ENCODE measurements at regions not wholly inside any gene's neighbourhood (a gene's known extent, or its start where the extent isn't known, plus 50 kb on each side); places are given as distances from the start of the nearest gene placed in this dataset.

GRCh38 chr6:23969344-23969743 is 156.7 kb upstream of the NRSN1 start:
- no peak for TF ChIP-seq CTCF (IDR thresholded peaks at IDR 0.05)
- TF ChIP-seq POLR2A (IDR thresholded peaks at IDR 0.05): no peak
- Histone ChIP-seq H3K4me1 (no peaks in the 10 kb centered on the region), H3K4me3 (no peak overlapping the region), H3K36me3 (replicated peaks in 1 of 2; ENCODE audit: insufficient read depth in 1 of 2, low read depth in 2 of 2) (no peaks in the 10 kb centered on the region), H3K9me3 (no peaks in the 10 kb centered on the region), H3K27ac (no peak overlapping the region), H3K27me3 (no peaks in the 10 kb centered on the region)
- DNase-seq: no peak
- ATAC-seq: no peak
- intact Hi-C loops (cut with DNase I): no loop called here
- 78 to 90% methylated on average over 1 of the region's 1 CpG for WGBS, 2 donors

- WGBS, 2 donors: 47 to 64% methylated on average over 1 of the region's 1 CpG
- no peaks in the 10 kb centered on the region for H3K27me3 ChIP-seq
- no peak overlapping the region for H3K4me3 ChIP-seq
- no peaks in the 10 kb centered on the region for H3K4me1 ChIP-seq
- H3K36me3 ChIP-seq (replicated peaks in 1 of 2; ENCODE audit: insufficient read depth in 1 of 2, low read depth in 2 of 2): no peaks in the 10 kb centered on the region
- H3K9me3 ChIP-seq: no peaks in the 10 kb centered on the region
- intact Hi-C loops (cut with DNase I): no loop called here
- H3K27ac ChIP-seq: no peak overlapping the region
- ATAC-seq (no peak), DNase-seq (no peak)
- TF ChIP-seq CTCF (IDR thresholded peaks at IDR 0.05): no peak
- TF ChIP-seq POLR2A (IDR thresholded peaks at IDR 0.05): no peak
These were observed 148.3 kb upstream of the NRSN1 start for GRCh38 chr6:23977706-23978105.

GRCh38 chr6:23980965-23981364 is 145.1 kb upstream of the NRSN1 start:
- intact Hi-C loops (cut with DNase I): no loop called here
- TF ChIP-seq POLR2A (IDR thresholded peaks at IDR 0.05): no peak
- no peak for TF ChIP-seq CTCF (IDR thresholded peaks at IDR 0.05)
- Histone ChIP-seq H3K9me3 (no peaks in the 10 kb centered on the region), H3K4me1 (no peaks in the 10 kb centered on the region), H3K27ac (no peak overlapping the region), H3K36me3 (replicated peaks in 1 of 2; ENCODE audit: insufficient read depth in 1 of 2, low read depth in 2 of 2) (no peaks in the 10 kb centered on the region), H3K27me3 (no peaks in the 10 kb centered on the region), H3K4me3 (no peak overlapping the region)
- DNase-seq (no peak), ATAC-seq (no peak)
- 50 to 62% methylated on average over 1 of the region's 1 CpG for WGBS, 2 donors

- no peaks in the 10 kb centered on the region for H3K36me3 ChIP-seq (replicated peaks in 1 of 2; ENCODE audit: insufficient read depth in 1 of 2, low read depth in 2 of 2)
- no peak overlapping the region for H3K4me3 ChIP-seq
- DNase-seq (no peak), ATAC-seq (no peak)
- no peak overlapping the region for H3K27ac ChIP-seq
- intact Hi-C loops (cut with DNase I): no loop called here
- no peaks in the 10 kb centered on the region for H3K27me3 ChIP-seq
- 84 to 87% methylated on average over 6 of the region's 6 CpGs for WGBS, 2 donors
- no peaks in the 10 kb centered on the region for H3K4me1 ChIP-seq
- TF ChIP-seq CTCF (IDR thresholded peaks at IDR 0.05): no peak
- TF ChIP-seq POLR2A (IDR thresholded peaks at IDR 0.05): no peak
- H3K9me3 ChIP-seq: no peaks in the 10 kb centered on the region
These were observed 144.1 kb upstream of the NRSN1 start for GRCh38 chr6:23981923-23982322.

- DNase-seq: no peak
- no peak for ATAC-seq
- Histone ChIP-seq H3K27ac (no peak overlapping the region), H3K9me3 (no peaks in the 10 kb centered on the region), H3K36me3 (replicated peaks in 1 of 2; ENCODE audit: insufficient read depth in 1 of 2, low read depth in 2 of 2) (no peaks in the 10 kb centered on the region), H3K4me1 (no peaks in the 10 kb centered on the region), H3K4me3 (no peak overlapping the region), H3K27me3 (no peaks in the 10 kb centered on the region)
- TF ChIP-seq POLR2A (IDR thresholded peaks at IDR 0.05): no peak
- intact Hi-C loops (cut with DNase I): no loop called here
- 43 to 50% methylated on average over 2 of the region's 2 CpGs for WGBS, 2 donors
These were observed 142.3 kb upstream of the NRSN1 start for GRCh38 chr6:23983735-23984134.
